ENCODE measurements at regions not wholly inside any gene's neighbourhood (a gene's known extent, or its start where the extent isn't known, plus 50 kb on each side); places are given as distances from the start of the nearest gene placed in this dataset.

GRCh38 chr3:159664006-159664405 is 324.6 kb upstream of the IL12A start:
- TF ChIP-seq CTCF (IDR thresholded peaks at IDR 0.05; ENCODE audit: poor library complexity) (no peak), EZH2 (IDR thresholded peaks at IDR 0.05; ENCODE audit: borderline replicate concordance) (no peak)

Measured in hepatocyte (in vitro differentiated cells).